Keratinocyte (primary cell): ENCODE measurements at regions not wholly inside any gene's neighbourhood (a gene's known extent, or its start where the extent isn't known, plus 50 kb on each side); places are given as distances from the start of the nearest gene placed in this dataset.

Experiments
- DNase-seq: peaks from one replicate; pipeline ENCODE4 v3.0.0-alpha.2; 2011; ENCODE audit warnings: low read depth, missing footprints, low spot score
- FAIRE-seq: peaks from 2 replicates; lab custom pipeline; 2011; peaks lifted over from hg19 to GRCh38; lab: Jason Lieb, UNC
- H2AFZ ChIP-seq: 2 replicates; pipeline ENCODE4 v1.6.0; 2012; ENCODE audit warnings: low read length, control low read depth, inconsistent platforms; ENCODE audit not compliant: control insufficient read depth
- H3K27ac ChIP-seq: 2 replicates; pipeline ENCODE4 v1.5.1; 2011; ENCODE audit warnings: low read length; ENCODE audit not compliant: control insufficient read depth, insufficient read depth
- H3K27me3 ChIP-seq: 3 replicates; pipeline ENCODE4 v1.6.0; 2011; ENCODE audit warnings: low read length; ENCODE audit not compliant: control insufficient read depth, insufficient read depth; ENCODE audit errors: extremely low read depth
- H3K36me3 ChIP-seq, 2 experiments: 2 replicates in 1 of 2; 3 replicates in 1 of 2; pipeline ENCODE4 v1.5.1; 2011; ENCODE audit warnings: low read length in 2 of 2, mild to moderate bottlenecking in 1 of 2; ENCODE audit not compliant: control insufficient read depth in 2 of 2, insufficient read depth in 2 of 2; ENCODE audit errors: extremely low read depth in 1 of 2
- H3K4me1 ChIP-seq: 3 replicates; pipeline ENCODE4 v1.5.1; 2011; ENCODE audit warnings: low read length; ENCODE audit not compliant: control insufficient read depth, insufficient read depth; ENCODE audit errors: extremely low read depth
- H3K4me2 ChIP-seq: 3 replicates; pipeline ENCODE4 v1.6.0; 2011; ENCODE audit warnings: low read depth, low read length; ENCODE audit not compliant: control insufficient read depth, insufficient read depth; ENCODE audit errors: extremely low read depth
- H3K4me3 ChIP-seq, 3 experiments: fragments of 200-600 bp in 1 of 3; sonication (generic) in 1 of 3; 2 replicates in 2 of 3; 3 replicates in 1 of 3; pipeline ENCODE4 v1.5.1; 2011 to 2016; ENCODE audit warnings: low read length in 3 of 3, mild to moderate bottlenecking in 3 of 3, control low read depth in 2 of 3, inconsistent platforms in 1 of 3, low read depth in 1 of 3, mixed read lengths in 1 of 3, mixed run types in 1 of 3, moderate library complexity in 1 of 3; ENCODE audit not compliant: control insufficient read depth in 2 of 3, insufficient read depth in 2 of 3; ENCODE audit errors: extremely low read depth in 1 of 3
- H3K79me2 ChIP-seq: 2 replicates; pipeline ENCODE4 v1.6.0; 2012; ENCODE audit warnings: low read length; ENCODE audit not compliant: control insufficient read depth, insufficient read depth
- H3K9ac ChIP-seq: 3 replicates; pipeline ENCODE4 v1.6.0; 2011; ENCODE audit warnings: low read length; ENCODE audit not compliant: control insufficient read depth, insufficient read depth; ENCODE audit errors: extremely low read depth
- H3K9me1 ChIP-seq: 3 replicates; pipeline ENCODE4 v1.6.0; 2011; ENCODE audit warnings: low read length; ENCODE audit not compliant: control insufficient read depth, insufficient read depth; ENCODE audit errors: extremely low read depth
- H3K9me3 ChIP-seq: 2 replicates; pipeline ENCODE4 v1.5.1; 2012; ENCODE audit warnings: low read depth, low read length; ENCODE audit not compliant: control insufficient read depth
- H4K20me1 ChIP-seq: 3 replicates; pipeline ENCODE4 v1.6.0; 2011; ENCODE audit warnings: low read length; ENCODE audit not compliant: control insufficient read depth, insufficient read depth; ENCODE audit errors: extremely low read depth
- CTCF ChIP-seq, 3 experiments: IDR thresholded peaks in 1 of 3; conservative IDR thresholded peaks in 1 of 3; optimal IDR thresholded peaks in 1 of 3; 2 replicates in 2 of 3; 3 replicates in 1 of 3; pipeline versions ENCODE3 to v1.5.1; 2011; ENCODE audit warnings: low read length in 3 of 3, mild to moderate bottlenecking in 3 of 3, moderate library complexity in 2 of 3, control low read depth in 1 of 3, inconsistent platforms in 1 of 3; ENCODE audit not compliant: insufficient read depth in 2 of 3; ENCODE audit errors: extremely low read depth in 1 of 3
- EZH2 ChIP-seq: IDR thresholded peaks from one replicate; pipeline ENCODE4 v1.6.1; 2012; ENCODE audit warnings: inconsistent platforms, mild to moderate bottlenecking, low read length, moderate library complexity
- dilution Hi-C: fragments of 300-500 bp; cut with MboI; formaldehyde crosslinking; loops from one replicate; pipeline ENCODE4 v1.7.0; 2020; ENCODE audit warnings: low sequenced_read_pairs; ENCODE audit not compliant: extremely low pct_ligation_motif_present

- no peaks in the 10 kb centered on the region for H3K4me1 ChIP-seq
- no peaks in the 10 kb centered on the region for H3K9me3 ChIP-seq
- DNase-seq (no peak), FAIRE-seq (no peak)
- H3K27me3 ChIP-seq, result no peaks in the 10 kb centered on the region
- no peak for TF ChIP-seq EZH2
- TF ChIP-seq CTCF (optimal IDR thresholded peaks at IDR 0.05 in 1 of 3, IDR thresholded peaks at IDR 0.05 in 1 of 3, conservative IDR thresholded peaks at IDR 0.05 in 1 of 3; ENCODE audit: extremely low read depth in 1 of 3, insufficient read depth in 2 of 3, low read length in 3 of 3), result no peak
- no peak overlapping the region for H2AFZ ChIP-seq
- no peak overlapping the region for H3K4me2 ChIP-seq
- H3K79me2 ChIP-seq, result no peaks in the 10 kb centered on the region
- no peaks in the 10 kb centered on the region for H4K20me1 ChIP-seq
- H3K27ac ChIP-seq, result no peak overlapping the region
- no peak overlapping the region for H3K4me3 ChIP-seq
- H3K9ac ChIP-seq, result no peak overlapping the region
- no peaks in the 10 kb centered on the region for H3K36me3 ChIP-seq
- dilution Hi-C loops, result no loop called here
- no peaks in the 10 kb centered on the region for H3K9me1 ChIP-seq
Observed at GRCh38 chr15:37733628-37734027, 200.8 kb upstream of the TMCO5A start.

GRCh38 chr15:37740623-37741141, 193.8 kb upstream of the TMCO5A start:
- H4K20me1 ChIP-seq, result no peaks in the 10 kb centered on the region
- no peak overlapping the region for H2AFZ ChIP-seq
- dilution Hi-C loops, result no loop called here
- H3K9me3 ChIP-seq, result no peaks in the 10 kb centered on the region
- H3K79me2 ChIP-seq, result no peaks in the 10 kb centered on the region
- H3K36me3 ChIP-seq, result no peaks in the 10 kb centered on the region
- no peaks in the 10 kb centered on the region for H3K9me1 ChIP-seq
- H3K27ac ChIP-seq, result no peak overlapping the region
- no peak overlapping the region for H3K9ac ChIP-seq
- no peak overlapping the region for H3K4me3 ChIP-seq
- FAIRE-seq (no peak), DNase-seq (no peak)
- H3K4me1 ChIP-seq, result peaks cover 10% of the 10 kb centered on the region
- no peak overlapping the region for H3K4me2 ChIP-seq
- no peaks in the 10 kb centered on the region for H3K27me3 ChIP-seq
- TF ChIP-seq CTCF (optimal IDR thresholded peaks at IDR 0.05 in 1 of 3, IDR thresholded peaks at IDR 0.05 in 1 of 3, conservative IDR thresholded peaks at IDR 0.05 in 1 of 3; ENCODE audit: extremely low read depth in 1 of 3, insufficient read depth in 2 of 3, low read length in 3 of 3) (no peak), EZH2 (no peak)
